ENCODE measurements at regions not wholly inside any gene's neighbourhood (a gene's known extent, or its start where the extent isn't known, plus 50 kb on each side); places are given as distances from the start of the nearest gene placed in this dataset.

DNA sequence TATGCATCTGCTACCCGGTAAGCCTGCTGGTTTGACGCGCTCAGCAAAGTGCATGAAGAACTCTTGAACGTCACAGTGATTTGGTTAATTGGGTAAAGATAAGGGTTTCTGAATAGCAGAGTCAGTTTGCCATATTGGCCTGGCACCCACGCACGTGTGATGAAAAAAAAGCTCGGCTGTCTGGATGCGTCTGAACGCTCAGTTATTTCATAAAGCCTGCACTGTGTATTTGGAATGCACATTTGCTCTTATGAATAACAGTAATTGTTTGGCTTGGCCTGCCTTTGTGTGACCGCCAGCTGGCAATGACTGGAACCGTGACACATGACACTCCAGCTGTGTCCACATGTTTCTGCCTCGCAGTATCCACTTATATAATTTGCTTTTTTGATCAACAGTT, 129.2 kb upstream of the MEIS1 start:
- H3K4me1 ChIP-seq = no peaks in the 10 kb centered on the region
- TF ChIP-seq, protein P1, sequence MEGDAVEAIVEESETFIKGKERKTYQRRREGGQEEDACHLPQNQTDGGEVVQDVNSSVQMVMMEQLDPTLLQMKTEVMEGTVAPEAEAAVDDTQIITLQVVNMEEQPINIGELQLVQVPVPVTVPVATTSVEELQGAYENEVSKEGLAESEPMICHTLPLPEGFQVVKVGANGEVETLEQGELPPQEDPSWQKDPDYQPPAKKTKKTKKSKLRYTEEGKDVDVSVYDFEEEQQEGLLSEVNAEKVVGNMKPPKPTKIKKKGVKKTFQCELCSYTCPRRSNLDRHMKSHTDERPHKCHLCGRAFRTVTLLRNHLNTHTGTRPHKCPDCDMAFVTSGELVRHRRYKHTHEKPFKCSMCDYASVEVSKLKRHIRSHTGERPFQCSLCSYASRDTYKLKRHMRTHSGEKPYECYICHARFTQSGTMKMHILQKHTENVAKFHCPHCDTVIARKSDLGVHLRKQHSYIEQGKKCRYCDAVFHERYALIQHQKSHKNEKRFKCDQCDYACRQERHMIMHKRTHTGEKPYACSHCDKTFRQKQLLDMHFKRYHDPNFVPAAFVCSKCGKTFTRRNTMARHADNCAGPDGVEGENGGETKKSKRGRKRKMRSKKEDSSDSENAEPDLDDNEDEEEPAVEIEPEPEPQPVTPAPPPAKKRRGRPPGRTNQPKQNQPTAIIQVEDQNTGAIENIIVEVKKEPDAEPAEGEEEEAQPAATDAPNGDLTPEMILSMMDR (IDR thresholded peaks at IDR 0.05) = no peak
- H3K27me3 ChIP-seq (ENCODE audit: control insufficient read depth, insufficient read depth, low read length) = no peaks in the 10 kb centered on the region
- H3K27ac ChIP-seq = no peak overlapping the region
- H3K4me2 ChIP-seq (ENCODE audit: low read length) = no peak overlapping the region
- H2AFZ ChIP-seq = no peak overlapping the region
- H3K4me3 ChIP-seq (ENCODE audit: low read depth, low read length) = no peak overlapping the region
- no peaks in the 10 kb centered on the region for H3K79me2 ChIP-seq
- no peaks in the 10 kb centered on the region for H3K36me3 ChIP-seq (ENCODE audit: control insufficient read depth, insufficient read depth, low read length)
- no peaks in the 10 kb centered on the region for H3K9me3 ChIP-seq (ENCODE audit: control insufficient read depth, low read length)
- H3K9ac ChIP-seq = no peak overlapping the region

DNA sequence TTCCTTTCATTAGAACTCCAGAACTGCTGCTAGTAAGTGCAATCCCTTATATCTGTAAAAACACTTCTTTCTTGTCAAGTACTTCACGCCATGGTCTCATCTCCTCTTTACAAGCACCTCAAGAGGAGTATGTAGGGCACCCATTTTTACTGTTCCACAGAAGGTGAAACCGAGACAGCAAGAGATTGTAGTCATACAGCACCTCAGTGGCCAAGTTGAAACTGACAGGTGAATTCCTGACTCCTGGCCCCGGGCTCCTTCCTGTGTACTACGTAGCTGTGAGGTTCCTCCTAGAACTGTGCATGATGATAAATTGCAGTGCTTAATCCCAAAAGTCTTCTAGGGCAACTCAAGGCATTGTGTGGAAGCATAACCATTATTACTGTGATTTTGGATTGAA, 131.5 kb upstream of the MEIS1 start:
- no peak overlapping the region for H3K9ac ChIP-seq
- no peaks in the 10 kb centered on the region for H3K36me3 ChIP-seq (ENCODE audit: control insufficient read depth, insufficient read depth, low read length)
- H2AFZ ChIP-seq = no peak overlapping the region
- H3K4me2 ChIP-seq (ENCODE audit: low read length) = no peak overlapping the region
- no peaks in the 10 kb centered on the region for H3K4me1 ChIP-seq
- no peak overlapping the region for H3K27ac ChIP-seq
- H3K4me3 ChIP-seq (ENCODE audit: low read depth, low read length) = no peak overlapping the region
- TF ChIP-seq, protein P1 (IDR thresholded peaks at IDR 0.05) = no peak
- no peaks in the 10 kb centered on the region for H3K79me2 ChIP-seq
- no peaks in the 10 kb centered on the region for H3K9me3 ChIP-seq (ENCODE audit: control insufficient read depth, low read length)
- H3K27me3 ChIP-seq (ENCODE audit: control insufficient read depth, insufficient read depth, low read length) = no peaks in the 10 kb centered on the region

DNA sequence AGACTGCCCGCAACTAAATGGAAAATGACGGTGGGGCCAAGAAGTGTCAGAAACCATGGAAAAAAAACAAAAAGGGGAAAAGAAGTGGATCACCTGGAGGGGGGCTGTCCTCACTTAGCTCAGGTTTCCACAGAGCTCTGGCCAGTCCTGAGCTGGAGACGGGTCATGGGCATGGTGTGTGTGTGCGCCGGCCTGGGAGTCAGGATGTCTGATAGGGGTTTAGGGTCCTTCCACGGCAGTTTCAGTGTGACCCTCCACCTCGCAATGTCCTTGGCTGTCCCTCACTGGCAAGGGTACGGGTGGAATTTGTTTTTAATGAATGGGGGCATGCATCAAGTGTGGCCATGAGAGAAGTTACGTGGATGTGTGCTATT, 133.2 kb upstream of the MEIS1 start:
- no peaks in the 10 kb centered on the region for H3K4me1 ChIP-seq
- no peak overlapping the region for H3K27ac ChIP-seq
- no peaks in the 10 kb centered on the region for H3K36me3 ChIP-seq (ENCODE audit: control insufficient read depth, insufficient read depth, low read length)
- TF ChIP-seq, protein P1 (IDR thresholded peaks at IDR 0.05) = no peak
- H3K4me3 ChIP-seq (ENCODE audit: low read depth, low read length) = no peak overlapping the region
- no peak overlapping the region for H3K9ac ChIP-seq
- H3K9me3 ChIP-seq (ENCODE audit: control insufficient read depth, low read length) = no peaks in the 10 kb centered on the region
- no peak overlapping the region for H3K4me2 ChIP-seq (ENCODE audit: low read length)
- H3K27me3 ChIP-seq (ENCODE audit: control insufficient read depth, insufficient read depth, low read length) = no peaks in the 10 kb centered on the region
- H3K79me2 ChIP-seq = no peaks in the 10 kb centered on the region
- no peak overlapping the region for H2AFZ ChIP-seq

DNA sequence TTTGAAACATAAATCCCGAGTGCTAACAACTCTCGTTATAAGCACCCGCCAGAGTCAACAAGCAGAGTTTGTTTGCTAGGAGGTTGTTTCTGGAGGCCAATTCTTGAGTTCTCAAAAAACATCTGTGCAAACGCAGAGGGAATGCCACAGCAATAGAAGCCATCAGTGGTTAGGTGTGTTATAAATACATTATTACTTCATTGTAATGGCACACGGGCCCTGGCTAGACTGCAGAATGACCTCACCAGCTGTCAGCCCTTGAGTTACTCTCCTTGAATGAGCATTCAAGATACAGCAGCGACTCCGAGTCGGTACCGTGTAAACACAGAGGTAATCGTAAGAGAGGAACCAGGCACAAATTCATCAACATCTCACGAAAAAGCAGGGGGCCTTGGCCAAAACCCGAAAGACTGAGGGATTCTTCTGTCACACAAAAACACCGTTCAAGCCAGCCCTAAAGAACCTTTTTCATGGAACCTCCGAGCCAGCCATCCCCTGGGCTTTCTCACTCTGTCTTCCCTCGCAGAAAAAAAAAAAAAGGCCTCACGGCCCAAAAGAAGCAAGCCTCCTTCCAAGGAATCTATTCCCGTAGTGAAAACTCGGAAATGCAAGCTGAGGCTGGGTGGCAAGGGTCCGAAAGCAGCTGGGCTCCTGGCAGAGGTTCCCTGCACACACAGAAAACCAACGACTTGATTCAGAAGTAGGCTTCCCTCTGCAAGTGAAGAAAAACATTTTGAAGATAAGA, 133.7 kb upstream of the MEIS1 start:
- Histone ChIP-seq H3K9me3 (ENCODE audit: control insufficient read depth, low read length) (no peaks in the 10 kb centered on the region), H3K79me2 (no peaks in the 10 kb centered on the region), H2AFZ (no peak overlapping the region), H3K27me3 (ENCODE audit: control insufficient read depth, insufficient read depth, low read length) (no peaks in the 10 kb centered on the region), H3K4me1 (no peaks in the 10 kb centered on the region), H3K4me3 (ENCODE audit: low read depth, low read length) (no peak overlapping the region), H3K9ac (no peak overlapping the region), H3K4me2 (ENCODE audit: low read length) (no peak overlapping the region), H3K36me3 (ENCODE audit: control insufficient read depth, insufficient read depth, low read length) (no peaks in the 10 kb centered on the region), H3K27ac (no peak overlapping the region)
- TF ChIP-seq, protein P1 (IDR thresholded peaks at IDR 0.05) = no peak

DNA sequence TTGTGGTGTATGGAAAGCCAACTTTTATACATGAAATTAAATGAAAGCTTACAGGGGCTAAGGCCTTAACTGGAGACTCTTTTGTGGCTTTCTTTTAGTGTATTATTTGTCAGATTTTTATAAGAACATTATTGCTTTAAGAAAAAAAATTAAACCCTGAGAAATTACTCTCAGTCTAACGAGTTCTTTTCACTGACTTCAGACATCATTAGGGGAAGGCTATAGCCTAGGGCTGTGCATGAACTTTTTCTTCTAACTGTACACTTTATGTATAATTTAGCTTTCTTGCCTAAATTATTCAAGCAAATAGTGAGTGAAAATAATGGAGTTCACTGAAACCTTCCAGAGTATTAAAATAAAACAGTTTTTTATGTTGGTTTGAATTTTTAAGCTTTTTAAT, 151.1 kb upstream of the MEIS1 start:
- Histone ChIP-seq H3K27ac (no peak overlapping the region), H3K79me2 (no peaks in the 10 kb centered on the region), H3K27me3 (ENCODE audit: control insufficient read depth, insufficient read depth, low read length) (no peaks in the 10 kb centered on the region), H3K9ac (no peak overlapping the region), H3K4me2 (ENCODE audit: low read length) (no peak overlapping the region), H3K9me3 (ENCODE audit: control insufficient read depth, low read length) (no peaks in the 10 kb centered on the region), H3K36me3 (ENCODE audit: control insufficient read depth, insufficient read depth, low read length) (no peaks in the 10 kb centered on the region), H3K4me3 (ENCODE audit: low read depth, low read length) (no peak overlapping the region), H3K4me1 (no peaks in the 10 kb centered on the region), H2AFZ (no peak overlapping the region)
- TF ChIP-seq, protein P1 (IDR thresholded peaks at IDR 0.05) = no peak
